Lower leg skin (tissue), 4 donors: ENCODE measurements at regions not wholly inside any gene's neighbourhood (a gene's known extent, or its start where the extent isn't known, plus 50 kb on each side); places are given as distances from the start of the nearest gene placed in this dataset.
"Not testable (repeated sequence)": the region's sequence is repeated elsewhere in the genome, so short reads cannot be mapped to it uniquely, and the experiment has no call there.

Source experiments
- DNase-seq, 2 donors: peaks; one replicate each; pipeline ENCODE4 v3.0.0-alpha.2; 2019; ENCODE audit warnings: low spot score in 2 of 2
- H3K4me3 ChIP-seq: fragments of 200-600 bp; sonication (generic); 2 replicates; pipeline ENCODE4 v1.5.1; 2017; ENCODE audit warnings: mild to moderate bottlenecking, low read depth; ENCODE audit not compliant: poor library complexity, severe bottlenecking
- POLR2A ChIP-seq, 2 donors: fragments of 450-650 bp; IDR thresholded peaks; one replicate each; pipeline ENCODE4 v1.6.1; 2016 to 2017; ENCODE audit warnings: antibody characterized with exemption in 2 of 2, mild to moderate bottlenecking in 1 of 2, moderate library complexity in 1 of 2
- WGBS, 2 donors: methylation state at CpG; one replicate each; pipeline ENCODE4 v1.1.5; 2018; 5-methylcytosine and 5-hydroxymethylcytosine counted together
- intact Hi-C: fragments of 100-400 bp; cut with DNase I; formaldehyde crosslinking; loops from one replicate; pipeline ENCODE4 v1.15.0; 2023; ENCODE audit warnings: low total_unique reads
- TF ChIP-seq, protein P1 (sequence below), 3 donors: fragments of 450-650 bp; IDR thresholded peaks; one replicate each; pipeline ENCODE4 v1.5.1; 2016; ENCODE audit warnings: antibody characterized with exemption in 3 of 3, mild to moderate bottlenecking in 3 of 3, moderate library complexity in 2 of 3

DNA sequence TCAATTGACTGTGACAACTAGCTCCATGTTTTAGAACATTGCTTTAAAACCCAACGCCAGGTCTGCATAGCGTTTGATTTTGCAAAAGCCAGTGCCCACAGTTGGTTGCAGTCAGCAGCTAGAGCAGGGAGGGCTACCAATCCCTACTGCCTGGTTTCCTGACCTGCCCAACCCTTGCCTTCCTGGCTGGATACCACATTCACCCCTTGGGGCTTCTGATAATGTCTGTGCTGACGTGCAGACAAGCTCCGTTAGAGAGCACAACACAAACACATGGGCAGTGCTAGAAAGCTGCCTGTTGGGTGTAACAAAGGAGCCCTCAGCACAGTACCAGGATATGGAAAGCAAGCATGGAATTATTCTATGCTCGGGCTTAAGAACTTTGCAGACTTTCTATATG lies 71.4 kb upstream of the THSD7B start:
- no peak for DNase-seq
- intact Hi-C loops, result no loop called here
- WGBS, 2 donors, result 49 to 50% methylated on average over 5 of the region's 5 CpGs
- TF ChIP-seq POLR2A (IDR thresholded peaks at IDR 0.05), result no peak
- TF ChIP-seq, protein P1, sequence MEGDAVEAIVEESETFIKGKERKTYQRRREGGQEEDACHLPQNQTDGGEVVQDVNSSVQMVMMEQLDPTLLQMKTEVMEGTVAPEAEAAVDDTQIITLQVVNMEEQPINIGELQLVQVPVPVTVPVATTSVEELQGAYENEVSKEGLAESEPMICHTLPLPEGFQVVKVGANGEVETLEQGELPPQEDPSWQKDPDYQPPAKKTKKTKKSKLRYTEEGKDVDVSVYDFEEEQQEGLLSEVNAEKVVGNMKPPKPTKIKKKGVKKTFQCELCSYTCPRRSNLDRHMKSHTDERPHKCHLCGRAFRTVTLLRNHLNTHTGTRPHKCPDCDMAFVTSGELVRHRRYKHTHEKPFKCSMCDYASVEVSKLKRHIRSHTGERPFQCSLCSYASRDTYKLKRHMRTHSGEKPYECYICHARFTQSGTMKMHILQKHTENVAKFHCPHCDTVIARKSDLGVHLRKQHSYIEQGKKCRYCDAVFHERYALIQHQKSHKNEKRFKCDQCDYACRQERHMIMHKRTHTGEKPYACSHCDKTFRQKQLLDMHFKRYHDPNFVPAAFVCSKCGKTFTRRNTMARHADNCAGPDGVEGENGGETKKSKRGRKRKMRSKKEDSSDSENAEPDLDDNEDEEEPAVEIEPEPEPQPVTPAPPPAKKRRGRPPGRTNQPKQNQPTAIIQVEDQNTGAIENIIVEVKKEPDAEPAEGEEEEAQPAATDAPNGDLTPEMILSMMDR (IDR thresholded peaks at IDR 0.05), result no peak
- H3K4me3 ChIP-seq, result no peak overlapping the region

DNA sequence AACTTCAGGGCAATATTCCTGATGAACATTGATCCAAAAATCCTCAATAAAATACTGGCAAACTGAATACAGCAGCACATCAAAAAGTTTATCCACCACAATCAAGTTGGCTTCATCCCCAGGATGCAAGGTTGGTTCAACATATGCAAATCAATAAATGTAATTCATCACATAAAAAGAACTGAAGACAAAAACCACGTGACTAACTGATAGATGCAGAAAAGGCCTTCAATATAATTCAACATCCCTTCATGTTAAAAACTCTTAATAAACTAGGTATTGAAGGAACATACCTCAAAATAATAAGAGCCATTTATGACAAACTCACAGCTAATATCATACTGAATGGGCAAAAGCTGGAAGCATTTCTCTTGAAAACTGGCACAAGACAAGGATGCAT lies 85.3 kb upstream of the THSD7B start:
- intact Hi-C loops, DNase-seq, H3K4me3 ChIP-seq: not testable (repeated sequence)
- WGBS, 2 donors, result 15 to 33% methylated on average over 1 of the region's 1 CpG

DNA sequence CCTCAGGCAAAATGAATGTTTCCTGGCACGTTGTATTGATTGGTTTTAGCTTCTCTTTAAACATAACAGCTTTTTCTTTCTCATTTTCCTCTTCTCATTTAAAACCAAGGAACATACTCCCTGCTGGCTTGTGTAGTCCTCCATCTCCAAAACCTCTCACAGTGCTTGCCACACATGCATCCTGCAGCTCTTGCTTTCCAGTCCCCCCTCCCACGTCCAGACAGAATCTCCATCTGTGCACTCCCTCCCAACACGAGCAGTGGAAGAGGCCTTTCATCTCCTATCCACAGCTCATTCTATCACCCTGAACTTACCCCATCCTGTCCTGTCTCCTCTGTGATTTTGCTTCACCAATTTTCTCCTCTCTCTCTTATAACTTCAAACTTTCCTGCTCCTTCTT lies 99.6 kb upstream of the THSD7B start:
- no peak for DNase-seq
- H3K4me3 ChIP-seq, result no peak overlapping the region
- no peak for TF ChIP-seq POLR2A (IDR thresholded peaks at IDR 0.05)
- TF ChIP-seq, protein P1 (IDR thresholded peaks at IDR 0.05), result no peak
- intact Hi-C loops, result no loop called here
- WGBS, 2 donors, result 52% methylated on average over 3 of the region's 3 CpGs

DNA sequence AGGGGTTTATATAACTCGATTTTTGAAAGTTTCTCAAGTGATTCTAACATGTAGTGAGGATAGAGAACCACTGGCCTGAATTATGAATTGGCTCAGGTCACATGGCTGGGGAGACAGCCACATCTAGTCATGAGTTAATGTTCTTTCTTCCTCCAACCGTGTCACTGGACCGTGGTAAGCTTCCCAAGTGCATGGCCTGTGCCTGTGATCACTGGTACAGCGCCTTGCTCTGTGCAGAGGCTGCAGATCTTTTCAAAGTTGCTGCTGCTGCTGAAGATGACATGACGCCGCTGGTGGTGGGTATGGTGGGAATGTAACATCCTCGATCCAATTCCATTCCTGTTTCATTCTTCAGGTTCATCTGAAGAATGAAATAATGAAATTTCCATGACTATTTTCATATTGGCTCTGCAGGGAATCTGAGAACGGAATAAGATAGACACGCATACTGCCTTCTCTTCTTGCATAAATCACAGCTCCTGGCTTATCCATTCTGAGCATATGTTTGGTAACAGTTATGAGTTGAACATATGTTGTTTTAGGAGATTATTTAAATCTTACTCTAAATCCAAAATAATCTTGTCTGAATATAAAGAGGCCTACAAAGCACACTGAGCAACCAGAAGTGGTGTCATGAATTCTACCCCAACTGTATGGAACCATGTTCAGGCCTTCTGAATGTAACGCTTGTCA lies 100.5 kb upstream of the THSD7B start:
- no peak for TF ChIP-seq POLR2A (IDR thresholded peaks at IDR 0.05)
- TF ChIP-seq, protein P1 (IDR thresholded peaks at IDR 0.05), result no peak
- H3K4me3 ChIP-seq, result no peak overlapping the region
- WGBS, 2 donors, result 80 to 84% methylated on average over 10 of the region's 10 CpGs
- intact Hi-C loops, result no loop called here
- DNase-seq, result no peak

DNA sequence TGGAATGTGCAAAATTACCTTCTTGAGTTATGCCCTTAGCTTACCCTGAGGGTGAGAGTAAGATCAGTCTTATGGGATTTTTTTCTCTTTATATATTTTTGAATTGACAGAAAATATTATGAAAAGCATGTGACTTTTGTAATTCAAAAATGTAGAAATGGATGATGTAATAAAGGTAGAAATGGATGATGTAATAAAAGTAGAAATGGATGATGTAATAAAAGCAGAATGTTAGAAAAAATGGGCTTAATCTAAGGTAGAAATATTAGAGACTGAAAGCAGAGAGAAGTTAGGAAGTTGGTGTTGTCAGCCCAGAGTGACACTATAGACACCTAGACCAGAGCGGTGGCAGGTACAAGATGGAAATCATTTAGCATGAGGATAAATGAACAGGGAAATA lies 107.1 kb upstream of the THSD7B start:
- 91 to 96% methylated on average over 1 of the region's 1 CpG for WGBS, 2 donors
- H3K4me3 ChIP-seq, result no peak overlapping the region
- no peak for TF ChIP-seq POLR2A (IDR thresholded peaks at IDR 0.05)
- TF ChIP-seq, protein P1 (IDR thresholded peaks at IDR 0.05), result no peak
- DNase-seq, result no peak
- intact Hi-C loops, result no loop called here

DNA sequence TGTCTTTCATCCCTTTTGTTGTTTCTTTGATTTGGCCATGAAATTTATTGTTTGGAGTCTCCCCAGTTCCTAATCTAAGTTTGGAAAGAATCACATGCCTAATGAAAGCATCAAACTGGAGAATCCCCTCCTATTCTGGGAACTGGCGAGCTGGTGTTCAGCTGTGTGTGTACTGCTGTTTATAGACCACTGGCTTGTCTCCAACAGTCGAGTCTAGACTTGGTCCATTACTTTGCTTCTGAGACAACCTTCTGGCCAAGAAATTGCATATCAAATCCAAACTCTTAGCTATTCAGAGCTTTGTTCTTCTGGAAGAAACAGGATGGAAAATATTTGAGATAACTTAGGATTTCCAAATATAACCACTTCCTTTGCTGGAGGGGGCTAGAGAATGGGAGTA lies 111.5 kb upstream of the THSD7B start:
- intact Hi-C loops, result no loop called here
- no peak for TF ChIP-seq POLR2A (IDR thresholded peaks at IDR 0.05)
- TF ChIP-seq, protein P1 (IDR thresholded peaks at IDR 0.05), result no peak
- WGBS, 2 donors, result 13 to 19% methylated on average over 2 of the region's 2 CpGs
- no peak for DNase-seq
- H3K4me3 ChIP-seq, result no peak overlapping the region
